ENCODE measurements at regions not wholly inside any gene's neighbourhood (a gene's known extent, or its start where the extent isn't known, plus 50 kb on each side); places are given as distances from the start of the nearest gene placed in this dataset.

DNA sequence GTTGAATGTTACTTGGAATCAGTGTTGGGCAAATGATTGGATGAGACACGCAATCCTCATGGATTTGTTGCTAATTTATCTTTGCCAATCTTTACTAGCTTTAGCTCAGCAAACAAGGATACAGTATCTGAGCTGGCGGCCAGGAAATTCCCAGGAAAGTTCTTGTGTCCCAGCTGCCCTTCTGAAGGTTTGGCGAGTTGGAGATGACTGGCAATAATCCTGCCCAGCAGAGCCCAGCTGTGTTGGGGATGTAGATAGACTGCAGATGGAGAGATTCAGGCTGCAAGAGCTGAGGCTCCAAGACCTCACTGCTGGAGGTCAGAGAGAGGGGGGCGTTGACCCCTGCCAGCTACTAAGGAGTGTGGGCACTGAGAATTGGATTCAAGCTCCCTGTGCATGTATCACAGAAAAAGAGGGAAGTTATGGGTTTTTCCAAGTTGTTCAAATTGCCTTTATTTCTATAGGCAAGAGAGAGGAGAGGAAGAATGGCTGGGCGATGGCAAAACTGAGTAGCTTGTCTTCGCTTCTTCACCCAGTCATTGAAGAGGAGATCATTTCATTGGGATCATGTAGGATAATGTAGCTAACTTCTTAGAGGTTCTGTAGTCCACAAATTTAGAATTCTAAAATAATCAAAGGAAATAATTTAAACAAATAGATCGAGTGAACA, 506.8 kb upstream of the LRATD1 start:
- no peaks in the 10 kb centered on the region for H3K27me3 ChIP-seq
- intact Hi-C loops (cut with DNase I): no loop called here
- H3K27ac ChIP-seq: no peak overlapping the region
- TF ChIP-seq POLR2AphosphoS5 (IDR thresholded peaks at IDR 0.05; ENCODE audit: insufficient read depth in 1 of 2, low read depth in 1 of 2): no peak
- TF ChIP-seq, protein P1, sequence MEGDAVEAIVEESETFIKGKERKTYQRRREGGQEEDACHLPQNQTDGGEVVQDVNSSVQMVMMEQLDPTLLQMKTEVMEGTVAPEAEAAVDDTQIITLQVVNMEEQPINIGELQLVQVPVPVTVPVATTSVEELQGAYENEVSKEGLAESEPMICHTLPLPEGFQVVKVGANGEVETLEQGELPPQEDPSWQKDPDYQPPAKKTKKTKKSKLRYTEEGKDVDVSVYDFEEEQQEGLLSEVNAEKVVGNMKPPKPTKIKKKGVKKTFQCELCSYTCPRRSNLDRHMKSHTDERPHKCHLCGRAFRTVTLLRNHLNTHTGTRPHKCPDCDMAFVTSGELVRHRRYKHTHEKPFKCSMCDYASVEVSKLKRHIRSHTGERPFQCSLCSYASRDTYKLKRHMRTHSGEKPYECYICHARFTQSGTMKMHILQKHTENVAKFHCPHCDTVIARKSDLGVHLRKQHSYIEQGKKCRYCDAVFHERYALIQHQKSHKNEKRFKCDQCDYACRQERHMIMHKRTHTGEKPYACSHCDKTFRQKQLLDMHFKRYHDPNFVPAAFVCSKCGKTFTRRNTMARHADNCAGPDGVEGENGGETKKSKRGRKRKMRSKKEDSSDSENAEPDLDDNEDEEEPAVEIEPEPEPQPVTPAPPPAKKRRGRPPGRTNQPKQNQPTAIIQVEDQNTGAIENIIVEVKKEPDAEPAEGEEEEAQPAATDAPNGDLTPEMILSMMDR (IDR thresholded peaks at IDR 0.05): no peak
- TF ChIP-seq POLR2A (IDR thresholded peaks at IDR 0.05): no peak
- H3K36me3 ChIP-seq: no peaks in the 10 kb centered on the region
- H3K9me3 ChIP-seq: no peaks in the 10 kb centered on the region
- DNase-seq (ENCODE audit: extremely low spot score in 2 of 2): no peak
- H3K4me3 ChIP-seq: no peak overlapping the region
- no peaks in the 10 kb centered on the region for H3K4me1 ChIP-seq

GRCh38 chr2:14126846-14127245, 505.7 kb upstream of the LRATD1 start:
- no peak for DNase-seq (ENCODE audit: extremely low spot score in 2 of 2)
- intact Hi-C loops (cut with DNase I): no loop called here
- TF ChIP-seq, protein P1 (IDR thresholded peaks at IDR 0.05): no peak
- TF ChIP-seq POLR2A (IDR thresholded peaks at IDR 0.05) (no peak), POLR2AphosphoS5 (IDR thresholded peaks at IDR 0.05; ENCODE audit: insufficient read depth in 1 of 2, low read depth in 1 of 2) (no peak)
- Histone ChIP-seq H3K4me3 (no peak overlapping the region), H3K36me3 (no peaks in the 10 kb centered on the region), H3K4me1 (no peaks in the 10 kb centered on the region), H3K27me3 (no peaks in the 10 kb centered on the region), H3K9me3 (no peaks in the 10 kb centered on the region), H3K27ac (no peak overlapping the region)

- intact Hi-C loops (cut with DNase I): no loop called here
- TF ChIP-seq POLR2A (IDR thresholded peaks at IDR 0.05): no peak
- TF ChIP-seq, protein P1 (IDR thresholded peaks at IDR 0.05): no peak
- TF ChIP-seq POLR2AphosphoS5 (IDR thresholded peaks at IDR 0.05; ENCODE audit: insufficient read depth in 1 of 2, low read depth in 1 of 2): no peak
- H3K4me1 ChIP-seq: no peaks in the 10 kb centered on the region
- no peak overlapping the region for H3K4me3 ChIP-seq
- no peak overlapping the region for H3K27ac ChIP-seq
- H3K36me3 ChIP-seq: no peaks in the 10 kb centered on the region
- no peak for DNase-seq (ENCODE audit: extremely low spot score in 2 of 2)
- no peaks in the 10 kb centered on the region for H3K9me3 ChIP-seq
- H3K27me3 ChIP-seq: no peaks in the 10 kb centered on the region
Measured at GRCh38 chr2:14127765-14128164, 504.8 kb upstream of the LRATD1 start.

- no peak for DNase-seq (ENCODE audit: extremely low spot score in 2 of 2)
- Histone ChIP-seq H3K4me3 (no peak overlapping the region), H3K36me3 (no peaks in the 10 kb centered on the region), H3K27me3 (no peaks in the 10 kb centered on the region), H3K4me1 (no peaks in the 10 kb centered on the region), H3K9me3 (no peaks in the 10 kb centered on the region), H3K27ac (no peak overlapping the region)
- TF ChIP-seq POLR2A (IDR thresholded peaks at IDR 0.05): no peak
- TF ChIP-seq, protein P1 (IDR thresholded peaks at IDR 0.05): no peak
- TF ChIP-seq POLR2AphosphoS5 (IDR thresholded peaks at IDR 0.05; ENCODE audit: insufficient read depth in 1 of 2, low read depth in 1 of 2): no peak
- intact Hi-C loops (cut with DNase I): no loop called here
Measured at GRCh38 chr2:14132386-14132785, 500.1 kb upstream of the LRATD1 start.

GRCh38 chr2:14134771-14135170, 497.7 kb upstream of the LRATD1 start:
- no peaks in the 10 kb centered on the region for H3K4me1 ChIP-seq
- H3K4me3 ChIP-seq: no peak overlapping the region
- intact Hi-C loops (cut with DNase I): no loop called here
- no peaks in the 10 kb centered on the region for H3K36me3 ChIP-seq
- DNase-seq (ENCODE audit: extremely low spot score in 2 of 2): no peak
- no peak overlapping the region for H3K27ac ChIP-seq
- TF ChIP-seq POLR2AphosphoS5 (IDR thresholded peaks at IDR 0.05; ENCODE audit: insufficient read depth in 1 of 2, low read depth in 1 of 2): no peak
- no peak for TF ChIP-seq POLR2A (IDR thresholded peaks at IDR 0.05)
- TF ChIP-seq, protein P1 (IDR thresholded peaks at IDR 0.05): no peak
- no peaks in the 10 kb centered on the region for H3K9me3 ChIP-seq
- H3K27me3 ChIP-seq: no peaks in the 10 kb centered on the region

Data from vagina (tissue), 2 donors.